HepG2 (cell line): ENCODE measurements at regions not wholly inside any gene's neighbourhood (a gene's known extent, or its start where the extent isn't known, plus 50 kb on each side); places are given as distances from the start of the nearest gene placed in this dataset.

ENCODE experiments used
- ATAC-seq: fragments of 200-7000 bp; cut with Tn5 transposase; 3 replicates; pipeline ENCODE4 v1.9.1; 2020; ENCODE audit warnings: mild to moderate bottlenecking, moderate library complexity
- BruUV-seq: library from RNA; stranded (reverse); fragments of 400-500 nt; replicated peaks from 2 replicates; lab custom pipeline; 2021; lab: Mats Ljungman, UMichigan
- CTCF ChIA-PET: fragments of 300-600 bp; formaldehyde crosslinking; extraction: SDS; loops from one replicate; lab custom pipeline; 2021; ENCODE audit warnings: low total read pairs, inconsistent platforms, low intra/inter-chr PET ratio; lab: Yijun Ruan, JAX
- POLR2A ChIA-PET: fragments of 350-600 bp; sonication (Branson Sonifier 250); formaldehyde crosslinking; loops from one replicate; lab custom pipeline; 2020; ENCODE audit warnings: antibody characterized with exemption, inconsistent platforms; lab: Yijun Ruan, JAX
- DNase-seq: peaks from one replicate; pipeline ENCODE4 v3.0.0-alpha.2; 2015; ENCODE audit warnings: low spot score
- FAIRE-seq: peaks from 3 replicates; lab custom pipeline; 2011; peaks lifted over from hg19 to GRCh38; lab: Jason Lieb, UNC
- H2AFZ ChIP-seq: one replicate; pipeline ENCODE4 v1.6.1; 2011; ENCODE audit warnings: low read length, inconsistent platforms
- H3K27ac ChIP-seq: fragments of 300-600 bp; 3 replicates; pipeline ENCODE4 v1.8.0; 2011; ENCODE audit warnings: mixed run types, mild to moderate bottlenecking, mixed read lengths, low read length, inconsistent platforms; ENCODE audit not compliant: insufficient read depth; ENCODE audit errors: extremely low read length
- H3K27me3 ChIP-seq, 2 experiments: fragments of 200-600 bp in 1 of 2; 2 replicates in 1 of 2; 3 replicates in 1 of 2; pipeline versions ENCODE4 v1.6.0 to v1.8.0; 2011; ENCODE audit warnings: low read length in 2 of 2, mild to moderate bottlenecking in 2 of 2, moderate library complexity in 2 of 2, inconsistent platforms in 1 of 2; ENCODE audit not compliant: insufficient read depth in 2 of 2, control insufficient read depth in 1 of 2
- H3K36me3 ChIP-seq, 2 experiments: fragments of 200-600 bp in 1 of 2; replicated peaks in 1 of 2; 2 replicates in 1 of 2; 3 replicates in 1 of 2; pipeline versions ENCODE4 v1.5.1 to v1.8.0; 2011; ENCODE audit warnings: low read length in 2 of 2, inconsistent platforms in 1 of 2; ENCODE audit not compliant: insufficient read depth in 2 of 2, control insufficient read depth in 1 of 2
- H3K4me1 ChIP-seq: 2 replicates; pipeline ENCODE4 v1.5.1; 2012; ENCODE audit warnings: low read length, inconsistent platforms; ENCODE audit not compliant: insufficient read depth
- H3K4me2 ChIP-seq: 2 replicates; pipeline ENCODE4 v1.6.0; 2011; ENCODE audit warnings: low read depth, low read length, inconsistent platforms
- H3K4me3 ChIP-seq, 3 experiments: fragments of 200-600 bp in 1 of 3; sonication (generic), shearing (Covaris generic) in 1 of 3; replicated peaks in 1 of 3; 2 replicates each; pipeline ENCODE4 v1.5.1; 2011 to 2016; ENCODE audit warnings: low read length in 3 of 3, inconsistent platforms in 2 of 3, low read depth in 2 of 3, mild to moderate bottlenecking in 2 of 3, control low read depth in 1 of 3, mixed read lengths in 1 of 3; ENCODE audit not compliant: insufficient read depth in 1 of 3
- H3K79me2 ChIP-seq: one replicate; pipeline ENCODE4 v1.6.1; 2011; ENCODE audit warnings: low read length, inconsistent platforms; ENCODE audit not compliant: insufficient read depth
- H3K9ac ChIP-seq: 2 replicates; pipeline ENCODE4 v1.6.0; 2011; ENCODE audit warnings: mild to moderate bottlenecking, low read depth, low read length, inconsistent platforms; ENCODE audit not compliant: insufficient read depth
- H3K9me3 ChIP-seq: 2 replicates; pipeline ENCODE4 v1.5.1; 2012; ENCODE audit warnings: mild to moderate bottlenecking, low read length
- H4K20me1 ChIP-seq: 2 replicates; pipeline ENCODE4 v1.6.0; 2011; ENCODE audit warnings: inconsistent platforms, mild to moderate bottlenecking, low read length, moderate library complexity; ENCODE audit not compliant: insufficient read depth
- AGO1 ChIP-seq: fragments of 200-400 bp; formaldehyde crosslinking; IDR thresholded peaks from 2 replicates; pipeline ENCODE4 v1.6.1; 2017; ENCODE audit warnings: mild to moderate bottlenecking, low read depth, low read length, moderate library complexity; ENCODE audit not compliant: poor library complexity, severe bottlenecking
- AHR ChIP-seq: IDR thresholded peaks from 2 replicates; pipeline ENCODE4 v1.6.1; 2018; ENCODE audit warnings: missing genetic modification reagents, missing compliant biosample characterization
- DNMT1 ChIP-seq: sonication (generic); formaldehyde crosslinking; IDR thresholded peaks from 2 replicates; pipeline ENCODE4 v1.5.1; 2020; ENCODE audit warnings: mild to moderate bottlenecking, missing genetic modification reagents
- ELF1 ChIP-seq: sonication (generic); formaldehyde crosslinking; IDR thresholded peaks from 2 replicates; pipeline ENCODE4 v1.4.0; 2020; ENCODE audit warnings: missing genetic modification reagents
- FOSL1 ChIP-seq: sonication (generic); formaldehyde crosslinking; IDR thresholded peaks from 2 replicates; pipeline ENCODE4 v1.9.0; 2021; ENCODE audit warnings: missing genetic modification reagents, borderline replicate concordance
- MEIS1 ChIP-seq: sonication (generic); formaldehyde crosslinking; IDR thresholded peaks from 2 replicates; pipeline ENCODE4 v1.9.0; 2021; ENCODE audit warnings: mild to moderate bottlenecking, missing genetic modification reagents, moderate library complexity, borderline replicate concordance
- NPAS2 ChIP-seq: sonication (generic); formaldehyde crosslinking; IDR thresholded peaks from 2 replicates; pipeline ENCODE4 v1.8.0; 2022; ENCODE audit warnings: mild to moderate bottlenecking, missing genetic modification reagents, borderline replicate concordance
- SMYD3 ChIP-seq: sonication (generic); formaldehyde crosslinking; IDR thresholded peaks from 2 replicates; pipeline ENCODE4 v1.8.1; 2023; ENCODE audit warnings: mild to moderate bottlenecking, missing genetic modification reagents
- ZFP37 ChIP-seq: sonication (generic); formaldehyde crosslinking; IDR thresholded peaks from 2 replicates; pipeline ENCODE4 v1.4.0; 2020; ENCODE audit warnings: missing genetic modification reagents, borderline replicate concordance
- ZNF605 ChIP-seq: sonication (generic); formaldehyde crosslinking; IDR thresholded peaks from 2 replicates; pipeline ENCODE4 v1.8.0; 2022; ENCODE audit warnings: mild to moderate bottlenecking, missing genetic modification reagents
- ZNF652 ChIP-seq: IDR thresholded peaks from 2 replicates; pipeline ENCODE4 v1.6.1; 2016; ENCODE audit warnings: low read depth, borderline replicate concordance
- ZNF713 ChIP-seq: sonication (generic); formaldehyde crosslinking; IDR thresholded peaks from 2 replicates; pipeline ENCODE4 v1.4.0; 2020; ENCODE audit warnings: mild to moderate bottlenecking, missing genetic modification reagents
- ZNF788 ChIP-seq: sonication (generic); formaldehyde crosslinking; IDR thresholded peaks from 2 replicates; pipeline ENCODE4 v1.5.0; 2020; ENCODE audit warnings: mild to moderate bottlenecking, missing genetic modification reagents, borderline replicate concordance
- WGBS: methylation state at CpG from one replicate; pipeline ENCODE4 v1.1.6; 2017; ENCODE audit warnings: low lambda C conversion rate; 5-methylcytosine and 5-hydroxymethylcytosine counted together
- in situ Hi-C: cut with HindIII; loops from 2 replicates; pipeline ENCODE4 v1.10.0; 2017; ENCODE audit warnings: low pct_unique_long_range_greater_than_20kb; ENCODE audit not compliant: extremely low pct_ligation_motif_present
- intact Hi-C: fragments of 100-400 bp; cut with micrococcal nuclease; formaldehyde crosslinking; loops from one replicate; pipeline ENCODE4 v1.10.0; 2022; ENCODE audit not compliant: unreplicated experiment
- TF ChIP-seq, protein P1 (sequence below): sonication (generic); formaldehyde crosslinking; IDR thresholded peaks from 2 replicates; pipeline ENCODE4 v1.8.0; 2022; ENCODE audit warnings: mild to moderate bottlenecking, missing genetic modification reagents
- TF ChIP-seq, protein P2 (sequence below): sonication (generic); formaldehyde crosslinking; IDR thresholded peaks from 2 replicates; pipeline ENCODE4 v1.5.0; 2020; ENCODE audit warnings: missing genetic modification reagents
- TF ChIP-seq, protein P3 (sequence below): sonication (generic); formaldehyde crosslinking; IDR thresholded peaks from 2 replicates; pipeline ENCODE4 v1.8.0; 2022; ENCODE audit warnings: missing genetic modification reagents, mild to moderate bottlenecking, borderline replicate concordance
- TF ChIP-seq, protein P4 (sequence below): IDR thresholded peaks from 2 replicates; pipeline ENCODE4 v1.6.1; 2016; ENCODE audit warnings: mild to moderate bottlenecking, missing biosample characterization, missing genetic modification reagents

DNA sequence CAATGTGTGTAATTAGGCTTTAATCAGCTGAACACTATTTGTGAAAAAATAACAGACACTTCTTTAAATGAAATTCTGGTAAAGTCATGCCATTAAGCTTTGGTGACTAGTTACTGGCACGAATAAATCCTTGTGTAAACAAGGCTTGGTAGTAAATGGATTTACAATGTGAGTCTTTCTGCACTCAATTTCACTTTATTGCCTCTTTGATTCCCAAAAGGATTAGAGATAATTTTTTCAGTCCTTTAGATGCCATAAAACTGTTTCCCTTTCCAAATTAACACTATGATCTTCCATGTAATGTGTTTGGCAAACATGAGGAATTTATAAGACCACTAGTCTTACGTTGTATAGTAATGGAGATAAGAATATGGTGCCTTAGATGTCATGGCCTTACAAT lies 339.5 kb upstream of the DNAJC19 start:
- intact Hi-C loops (no loop called here), in situ Hi-C loops (no loop called here)
- CTCF ChIA-PET, result no interaction called here
- H3K4me3 ChIP-seq, result no peak overlapping the region
- no TSS peak for BruUV-seq
- H3K4me2 ChIP-seq, result no peak overlapping the region
- H3K9me3 ChIP-seq, result no peaks in the 10 kb centered on the region
- H4K20me1 ChIP-seq, result no peaks in the 10 kb centered on the region
- no peaks in the 10 kb centered on the region for H3K36me3 ChIP-seq
- no peaks in the 10 kb centered on the region for H3K79me2 ChIP-seq
- H3K4me1 ChIP-seq, result no peaks in the 10 kb centered on the region
- no peak for ATAC-seq
- FAIRE-seq, result no peak
- H3K27ac ChIP-seq, result no peak overlapping the region
- TF ChIP-seq ZNF652 (CRISPR knock-in tag) (no peak), ZFP37 (CRISPR knock-in tag) (no peak), MEIS1 (CRISPR knock-in tag) (no peak), ZNF788 (CRISPR knock-in tag) (no peak), NPAS2 (CRISPR knock-in tag) (no peak), FOSL1 (CRISPR knock-in tag) (no peak), AHR (CRISPR knock-in tag) (no peak), SMYD3 (CRISPR knock-in tag) (no peak), DNMT1 (CRISPR knock-in tag) (no peak), ELF1 (CRISPR knock-in tag) (no peak), ZNF713 (CRISPR knock-in tag) (no peak), AGO1 (no peak), ZNF605 (no peak)
- TF ChIP-seq, protein P1, sequence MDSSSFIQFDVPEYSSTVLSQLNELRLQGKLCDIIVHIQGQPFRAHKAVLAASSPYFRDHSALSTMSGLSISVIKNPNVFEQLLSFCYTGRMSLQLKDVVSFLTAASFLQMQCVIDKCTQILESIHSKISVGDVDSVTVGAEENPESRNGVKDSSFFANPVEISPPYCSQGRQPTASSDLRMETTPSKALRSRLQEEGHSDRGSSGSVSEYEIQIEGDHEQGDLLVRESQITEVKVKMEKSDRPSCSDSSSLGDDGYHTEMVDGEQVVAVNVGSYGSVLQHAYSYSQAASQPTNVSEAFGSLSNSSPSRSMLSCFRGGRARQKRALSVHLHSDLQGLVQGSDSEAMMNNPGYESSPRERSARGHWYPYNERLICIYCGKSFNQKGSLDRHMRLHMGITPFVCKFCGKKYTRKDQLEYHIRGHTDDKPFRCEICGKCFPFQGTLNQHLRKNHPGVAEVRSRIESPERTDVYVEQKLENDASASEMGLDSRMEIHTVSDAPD (CRISPR knock-in tag), result no peak
- TF ChIP-seq, protein P2, sequence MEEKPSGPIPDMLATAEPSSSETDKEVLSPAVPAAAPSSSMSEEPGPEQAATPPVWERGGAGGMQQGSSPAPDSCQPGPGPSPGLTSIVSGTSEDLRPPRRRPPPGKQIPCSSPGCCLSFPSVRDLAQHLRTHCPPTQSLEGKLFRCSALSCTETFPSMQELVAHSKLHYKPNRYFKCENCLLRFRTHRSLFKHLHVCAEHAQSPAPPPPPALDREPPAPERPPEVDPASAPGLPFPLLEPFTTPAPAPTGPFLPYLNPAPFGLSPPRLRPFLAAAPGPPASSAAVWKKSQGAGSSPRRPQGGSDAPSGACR, result no peak
- TF ChIP-seq, protein P3, sequence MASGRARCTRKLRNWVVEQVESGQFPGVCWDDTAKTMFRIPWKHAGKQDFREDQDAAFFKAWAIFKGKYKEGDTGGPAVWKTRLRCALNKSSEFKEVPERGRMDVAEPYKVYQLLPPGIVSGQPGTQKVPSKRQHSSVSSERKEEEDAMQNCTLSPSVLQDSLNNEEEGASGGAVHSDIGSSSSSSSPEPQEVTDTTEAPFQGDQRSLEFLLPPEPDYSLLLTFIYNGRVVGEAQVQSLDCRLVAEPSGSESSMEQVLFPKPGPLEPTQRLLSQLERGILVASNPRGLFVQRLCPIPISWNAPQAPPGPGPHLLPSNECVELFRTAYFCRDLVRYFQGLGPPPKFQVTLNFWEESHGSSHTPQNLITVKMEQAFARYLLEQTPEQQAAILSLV (CRISPR knock-in tag), result no peak
- TF ChIP-seq, protein P4, sequence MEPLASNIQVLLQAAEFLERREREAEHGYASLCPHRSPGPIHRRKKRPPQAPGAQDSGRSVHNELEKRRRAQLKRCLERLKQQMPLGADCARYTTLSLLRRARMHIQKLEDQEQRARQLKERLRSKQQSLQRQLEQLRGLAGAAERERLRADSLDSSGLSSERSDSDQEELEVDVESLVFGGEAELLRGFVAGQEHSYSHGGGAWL (CRISPR knock-in tag), result no peak
- POLR2A ChIA-PET, result no interaction called here
- no peak overlapping the region for H3K9ac ChIP-seq
- no peaks in the 10 kb centered on the region; a peak in 1 of 5 replicates for H3K27me3 ChIP-seq
- H2AFZ ChIP-seq, result no peak overlapping the region
- no peak for DNase-seq
- 5% methylated on average over 2 of the region's 2 CpGs for WGBS
